Keratinocyte (primary cell): ENCODE measurements at regions not wholly inside any gene's neighbourhood (a gene's known extent, or its start where the extent isn't known, plus 50 kb on each side); places are given as distances from the start of the nearest gene placed in this dataset.

Experiments
- EZH2 ChIP-seq: IDR thresholded peaks from one replicate; pipeline ENCODE4 v1.6.1; 2012; ENCODE audit warnings: inconsistent platforms, mild to moderate bottlenecking, low read length, moderate library complexity
- TF ChIP-seq, protein P1 (sequence below), 3 experiments: IDR thresholded peaks in 1 of 3; conservative IDR thresholded peaks in 1 of 3; optimal IDR thresholded peaks in 1 of 3; 2 replicates in 2 of 3; 3 replicates in 1 of 3; pipeline versions ENCODE3 to v1.5.1; 2011; ENCODE audit warnings: low read length in 3 of 3, mild to moderate bottlenecking in 3 of 3, moderate library complexity in 2 of 3, control low read depth in 1 of 3, inconsistent platforms in 1 of 3; ENCODE audit not compliant: insufficient read depth in 2 of 3; ENCODE audit errors: extremely low read depth in 1 of 3

DNA sequence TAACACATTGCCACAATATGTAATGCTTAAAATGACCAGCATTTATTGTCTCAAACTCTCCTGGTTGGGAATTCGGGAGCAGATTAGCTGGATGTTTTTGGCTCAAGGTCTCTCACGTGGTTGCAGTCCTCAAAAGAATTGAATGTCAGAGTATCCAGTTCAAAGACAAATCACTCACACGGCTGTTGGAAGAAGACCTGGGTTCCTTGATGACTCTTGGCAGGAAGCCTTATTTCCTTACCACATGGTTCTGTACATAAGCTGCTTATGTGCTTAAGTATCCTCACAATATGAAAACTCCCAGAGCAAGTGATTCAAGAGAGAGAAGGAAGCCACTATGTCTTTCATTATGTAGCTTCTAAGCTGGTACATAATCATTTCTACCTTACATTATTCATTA is 230.3 kb upstream of the PTPRD start:
- no peak for TF ChIP-seq EZH2
- TF ChIP-seq, protein P1, sequence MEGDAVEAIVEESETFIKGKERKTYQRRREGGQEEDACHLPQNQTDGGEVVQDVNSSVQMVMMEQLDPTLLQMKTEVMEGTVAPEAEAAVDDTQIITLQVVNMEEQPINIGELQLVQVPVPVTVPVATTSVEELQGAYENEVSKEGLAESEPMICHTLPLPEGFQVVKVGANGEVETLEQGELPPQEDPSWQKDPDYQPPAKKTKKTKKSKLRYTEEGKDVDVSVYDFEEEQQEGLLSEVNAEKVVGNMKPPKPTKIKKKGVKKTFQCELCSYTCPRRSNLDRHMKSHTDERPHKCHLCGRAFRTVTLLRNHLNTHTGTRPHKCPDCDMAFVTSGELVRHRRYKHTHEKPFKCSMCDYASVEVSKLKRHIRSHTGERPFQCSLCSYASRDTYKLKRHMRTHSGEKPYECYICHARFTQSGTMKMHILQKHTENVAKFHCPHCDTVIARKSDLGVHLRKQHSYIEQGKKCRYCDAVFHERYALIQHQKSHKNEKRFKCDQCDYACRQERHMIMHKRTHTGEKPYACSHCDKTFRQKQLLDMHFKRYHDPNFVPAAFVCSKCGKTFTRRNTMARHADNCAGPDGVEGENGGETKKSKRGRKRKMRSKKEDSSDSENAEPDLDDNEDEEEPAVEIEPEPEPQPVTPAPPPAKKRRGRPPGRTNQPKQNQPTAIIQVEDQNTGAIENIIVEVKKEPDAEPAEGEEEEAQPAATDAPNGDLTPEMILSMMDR (optimal IDR thresholded peaks at IDR 0.05 in 1 of 3, IDR thresholded peaks at IDR 0.05 in 1 of 3, conservative IDR thresholded peaks at IDR 0.05 in 1 of 3; ENCODE audit: extremely low read depth in 1 of 3, insufficient read depth in 2 of 3, low read length in 3 of 3): no peak
